Natural killer cell (primary cell): ENCODE measurements at regions not wholly inside any gene's neighbourhood (a gene's known extent, or its start where the extent isn't known, plus 50 kb on each side); places are given as distances from the start of the nearest gene placed in this dataset.

Experiments used
- ATAC-seq, 3 donors: fragments of 150-1000 bp in 2 of 3; fragments of 200-7000 bp in 1 of 3; cut with Tn5 transposase; 1 replicate in 1 of 3; 2 replicates in 2 of 3; pipeline ENCODE4 v1.10.0; 2021; ENCODE audit warnings: mild to moderate bottlenecking in 2 of 3, moderate library complexity in 2 of 3
- DNase-seq, 2 donors: peaks; one replicate each; pipeline versions ENCODE4 v3.0.0 to v3.0.0-alpha.2; 2013 to 2021; ENCODE audit warnings: mixed read lengths in 1 of 2
- H3K27ac ChIP-seq: one replicate; pipeline ENCODE4 v1.5.1; 2013; ENCODE audit warnings: mild to moderate bottlenecking, low read length
- H3K27me3 ChIP-seq: one replicate; pipeline ENCODE4 v1.6.1; 2013; ENCODE audit warnings: low read length; ENCODE audit not compliant: control insufficient read depth, insufficient read depth
- H3K36me3 ChIP-seq: one replicate; pipeline ENCODE4 v1.6.1; 2013; ENCODE audit warnings: low read length; ENCODE audit not compliant: control insufficient read depth, insufficient read depth
- H3K4me1 ChIP-seq: one replicate; pipeline ENCODE4 v1.6.1; 2013; ENCODE audit warnings: low read length; ENCODE audit not compliant: control insufficient read depth, insufficient read depth
- H3K4me3 ChIP-seq: one replicate; pipeline ENCODE4 v1.5.1; 2013; ENCODE audit warnings: low read length
- H3K9me3 ChIP-seq: one replicate; pipeline ENCODE4 v1.6.1; 2013; ENCODE audit warnings: low read length; ENCODE audit not compliant: control insufficient read depth, insufficient read depth
- H3K27ac Mint-ChIP-seq, 2 donors: one replicate each; pipeline ENCODE4 v1.8.0; 2022; ENCODE audit warnings: mild to moderate bottlenecking in 2 of 2, mixed read lengths in 2 of 2, moderate library complexity in 1 of 2
- H3K27me3 Mint-ChIP-seq, 2 donors: one replicate each; pipeline ENCODE4 v1.8.0; 2022; ENCODE audit warnings: low read depth in 2 of 2, mixed read lengths in 2 of 2
- H3K36me3 Mint-ChIP-seq: one replicate; pipeline ENCODE4 v1.8.0; 2022; ENCODE audit warnings: mixed read lengths
- H3K4me1 Mint-ChIP-seq, 2 donors: one replicate each; pipeline ENCODE4 v1.8.0; 2022; ENCODE audit warnings: mixed read lengths in 2 of 2
- H3K4me3 Mint-ChIP-seq: one replicate; pipeline ENCODE4 v1.8.0; 2022; ENCODE audit warnings: mild to moderate bottlenecking, moderate library complexity, mixed read lengths
- H3K9me3 Mint-ChIP-seq, 2 donors: one replicate each; pipeline ENCODE4 v1.8.0; 2022; ENCODE audit warnings: mixed read lengths in 2 of 2
- CTCF ChIP-seq: fragments of 200-600 bp; IDR thresholded peaks from one replicate; pipeline ENCODE4 v1.8.0; 2022; ENCODE audit warnings: antibody characterized with exemption
- WGBS: methylation state at CpG from one replicate; pipeline ENCODE4 v1.1.7; 2013; ENCODE audit warnings: missing lambda C conversion rate; ENCODE audit not compliant: insufficient coverage; 5-methylcytosine and 5-hydroxymethylcytosine counted together
- intact Hi-C: fragments of 100-400 bp; cut with micrococcal nuclease; formaldehyde crosslinking; loops from one replicate; pipeline ENCODE4 v1.14.2; 2022

GRCh38 chr2:34475156-34475555 lies 876.1 kb upstream of the FAM98A start:
- H3K27me3 ChIP-seq: no peaks in the 10 kb centered on the region
- no peaks in the 10 kb centered on the region for H3K9me3 ChIP-seq
- Mint-ChIP-seq H3K36me3 (peaks cover 9% of the 10 kb centered on the region), H3K27me3 (no peaks in the 10 kb centered on the region), H3K9me3 (peaks cover 6 to 7% of the 10 kb centered on the region in 2 donors), H3K27ac (no peak overlapping the region), H3K4me1 (no peaks in the 10 kb centered on the region), H3K4me3 (no peak overlapping the region)
- TF ChIP-seq CTCF: no peak
- intact Hi-C loops: no loop called here
- no peak overlapping the region for H3K27ac ChIP-seq
- no peaks in the 10 kb centered on the region for H3K36me3 ChIP-seq
- no peak overlapping the region for H3K4me3 ChIP-seq
- H3K4me1 ChIP-seq: no peaks in the 10 kb centered on the region
- ATAC-seq: no peak
- WGBS: 43% methylated on average over 1 of the region's 1 CpG
- no peak for DNase-seq

- Mint-ChIP-seq H3K4me3 (no peak overlapping the region), H3K27ac (no peak overlapping the region), H3K27me3 (no peaks in the 10 kb centered on the region), H3K4me1 (no peaks in the 10 kb centered on the region), H3K9me3 (peaks cover 6 to 7% of the 10 kb centered on the region in 2 donors), H3K36me3 (peaks cover 9% of the 10 kb centered on the region)
- no peak for TF ChIP-seq CTCF
- DNase-seq (no peak), ATAC-seq (no peak)
- H3K27me3 ChIP-seq: no peaks in the 10 kb centered on the region
- H3K27ac ChIP-seq: no peak overlapping the region
- no CpG with 5 or more reads among the region's 1 CpG for WGBS
- no peaks in the 10 kb centered on the region for H3K4me1 ChIP-seq
- no peaks in the 10 kb centered on the region for H3K9me3 ChIP-seq
- H3K36me3 ChIP-seq: no peaks in the 10 kb centered on the region
- intact Hi-C loops: no loop called here
- no peak overlapping the region for H3K4me3 ChIP-seq
These were observed 875.5 kb upstream of the FAM98A start for GRCh38 chr2:34474646-34475045.

- H3K4me3 Mint-ChIP-seq: no peak overlapping the region
- no peak overlapping the region for H3K27ac Mint-ChIP-seq
- no peak for ATAC-seq
- H3K4me1 Mint-ChIP-seq: no peaks in the 10 kb centered on the region
- Histone ChIP-seq H3K27me3 (no peaks in the 10 kb centered on the region), H3K4me1 (no peaks in the 10 kb centered on the region), H3K9me3 (no peaks in the 10 kb centered on the region), H3K36me3 (no peaks in the 10 kb centered on the region), H3K4me3 (no peak overlapping the region), H3K27ac (no peak overlapping the region)
- TF ChIP-seq CTCF: no peak
- intact Hi-C loops: no loop called here
- peaks cover 7% of the 10 kb centered on the region for H3K36me3 Mint-ChIP-seq
- H3K9me3 Mint-ChIP-seq: peaks cover 5 to 19% of the 10 kb centered on the region in 2 donors
- H3K27me3 Mint-ChIP-seq: no peaks in the 10 kb centered on the region
- DNase-seq: no peak
These were observed 848.0 kb upstream of the FAM98A start for GRCh38 chr2:34447097-34447496.

GRCh38 chr2:34423301-34423700 lies 824.2 kb upstream of the FAM98A start:
- H3K9me3 Mint-ChIP-seq: peaks cover 11 to 21% of the 10 kb centered on the region in 2 donors
- no peak overlapping the region for H3K27ac Mint-ChIP-seq
- ATAC-seq (no peak), DNase-seq (no peak)
- peaks cover 7% of the 10 kb centered on the region for H3K36me3 Mint-ChIP-seq
- 100% methylated on average over 1 of the region's 2 CpGs for WGBS
- no peaks in the 10 kb centered on the region for H3K27me3 Mint-ChIP-seq
- no peak overlapping the region for H3K4me3 ChIP-seq
- H3K27me3 ChIP-seq: no peaks in the 10 kb centered on the region
- no peak overlapping the region for H3K4me3 Mint-ChIP-seq
- H3K36me3 ChIP-seq: no peaks in the 10 kb centered on the region
- TF ChIP-seq CTCF: no peak
- H3K4me1 Mint-ChIP-seq: no peaks in the 10 kb centered on the region
- no peaks in the 10 kb centered on the region for H3K9me3 ChIP-seq
- no peaks in the 10 kb centered on the region for H3K4me1 ChIP-seq
- intact Hi-C loops: no loop called here
- H3K27ac ChIP-seq: no peak overlapping the region
